IPS-NIHi7 (cell line): ENCODE measurements at regions not wholly inside any gene's neighbourhood (a gene's known extent, or its start where the extent isn't known, plus 50 kb on each side); places are given as distances from the start of the nearest gene placed in this dataset.

Experiments
- DNase-seq: peaks from one replicate; pipeline ENCODE4 v3.0.0; 2012; ENCODE audit warnings: mixed read lengths; ENCODE audit errors: extremely low spot score

- DNase-seq = no peak
These were observed 94.6 kb downstream of the HAPSTR1 start for GRCh38 chr16:9186061-9186460.

- no peak for DNase-seq
These were observed 97.3 kb downstream of the HAPSTR1 start for GRCh38 chr16:9188721-9189120.

- DNase-seq = no peak
These were observed 99.9 kb downstream of the HAPSTR1 start for GRCh38 chr16:9191274-9191850.

GRCh38 chr16:9192746-9193145 lies 101.3 kb downstream of the HAPSTR1 start:
- DNase-seq = no peak

- no peak for DNase-seq
These were observed 103.8 kb downstream of the HAPSTR1 start for GRCh38 chr16:9195287-9195686.

- no peak for DNase-seq
These were observed 106.7 kb downstream of the HAPSTR1 start for GRCh38 chr16:9197957-9198661.

- DNase-seq = no peak
These were observed 107.9 kb downstream of the HAPSTR1 start for GRCh38 chr16:9199311-9199710.

- no peak for DNase-seq
These were observed 108.3 kb downstream of the HAPSTR1 start for GRCh38 chr16:9199751-9200150.

- DNase-seq = no peak
These were observed 112.5 kb downstream of the HAPSTR1 start for GRCh38 chr16:9203956-9204355.

GRCh38 chr16:9205661-9206060 lies 114.2 kb downstream of the HAPSTR1 start:
- DNase-seq = no peak

GRCh38 chr16:9206156-9206555 lies 114.7 kb downstream of the HAPSTR1 start:
- no peak for DNase-seq

GRCh38 chr16:9212621-9213020 lies 121.2 kb downstream of the HAPSTR1 start:
- no peak for DNase-seq

GRCh38 chr16:9219813-9220212 lies 128.4 kb downstream of the HAPSTR1 start:
- no peak for DNase-seq

- peak; percentile 77 for DNase-seq
These were observed 134.3 kb downstream of the HAPSTR1 start for GRCh38 chr16:9225527-9226316.

- no peak for DNase-seq
These were observed 135.5 kb downstream of the HAPSTR1 start for GRCh38 chr16:9226924-9227323.

- DNase-seq = no peak
These were observed 139.6 kb downstream of the HAPSTR1 start for GRCh38 chr16:9231039-9231438.

- peak; percentile 15 for DNase-seq
These were observed 140.8 kb downstream of the HAPSTR1 start for GRCh38 chr16:9232102-9232770.

GRCh38 chr16:9235867-9236266 lies 144.4 kb downstream of the HAPSTR1 start:
- no peak for DNase-seq

- DNase-seq = no peak
These were observed 144.9 kb downstream of the HAPSTR1 start for GRCh38 chr16:9236319-9236718.

GRCh38 chr16:9238346-9238745 lies 146.9 kb downstream of the HAPSTR1 start:
- no peak for DNase-seq

GRCh38 chr16:9241177-9241576 lies 149.7 kb downstream of the HAPSTR1 start:
- no peak for DNase-seq

- DNase-seq = no peak
These were observed 156.7 kb downstream of the HAPSTR1 start for GRCh38 chr16:9248162-9248561.
